Pancreas (tissue), 10 donors: ENCODE measurements at regions not wholly inside any gene's neighbourhood (a gene's known extent, or its start where the extent isn't known, plus 50 kb on each side); places are given as distances from the start of the nearest gene placed in this dataset.

Source experiments
- ATAC-seq, 4 donors: fragments of 200-7000 bp; cut with Tn5 transposase; one replicate each; pipeline versions ENCODE4 v1.8.0 to v1.9.1; 2020; ENCODE audit warnings: mild to moderate bottlenecking in 4 of 4, moderate library complexity in 4 of 4
- DNase-seq, 6 donors: peaks; one replicate each; pipeline ENCODE4 v3.0.0-alpha.2; 2020
- FAIRE-seq: peaks from 2 replicates; lab custom pipeline; 2012; peaks lifted over from hg19 to GRCh38; lab: Jason Lieb, UNC
- H3K27ac ChIP-seq, 4 donors: fragments of 200-600 bp; sonication (generic); 1 replicate in 3 of 4; 2 replicates in 1 of 4; pipeline versions ENCODE4 v1.5.0 to v1.8.0; 2020
- H3K27me3 ChIP-seq, 4 donors: fragments of 200-600 bp; one replicate each; pipeline ENCODE4 v1.8.0; 2021
- H3K36me3 ChIP-seq, 3 donors: fragments of 200-600 bp; sonication (generic) in 1 of 3; one replicate each; pipeline versions ENCODE4 v1.5.0 to v1.8.0; 2020 to 2021
- H3K4me1 ChIP-seq, 3 donors: fragments of 200-600 bp; one replicate each; pipeline ENCODE4 v1.8.0; 2021
- H3K4me3 ChIP-seq, 4 donors: fragments of 200-600 bp; sonication (generic) in 2 of 4; one replicate each; pipeline versions ENCODE4 v1.5.0 to v1.8.0; 2020 to 2021
- H3K9me3 ChIP-seq, 4 donors: fragments of 200-600 bp; one replicate each; pipeline ENCODE4 v1.8.0; 2021
- CTCF ChIP-seq, 4 donors: fragments of 200-600 bp; sonication (generic) in 3 of 4; IDR thresholded peaks; one replicate each; pipeline versions ENCODE4 v1.5.0 to v1.8.0; 2021; ENCODE audit warnings: antibody characterized with exemption in 4 of 4
- WGBS, 2 donors: extraction: QIAGEN DNeasy Blood & Tissue Kit; methylation state at CpG; one replicate each; pipeline ENCODE4 v1.1.7; 2013; 5-methylcytosine and 5-hydroxymethylcytosine counted together
- intact Hi-C, 3 donors: fragments of 100-400 bp; cut with DNase I; formaldehyde crosslinking; loops; one replicate each; pipeline versions ENCODE4 v1.11.1 to v1.14.2; 2022
- donor health status: healthy with polysubstance abuse.
- donor health status: DM: no; HTN: no; CAD: no; lungs with moderate emphysema.
- donor health status: DM: no; HTN: no; CAD: no.
- donor health status: control.
- donor health status: control.
- donor health status: Bipolar disorder and iron deficiency.
- donor health status: DM: yes; HTN: yes; CAD: no.
- donor health status: DM: no; HTN: no; CAD: no.
- donor health status: DM: no; HTN: no; CAD: no.
- donor health status: DM: yes; HTN: yes; CAD: no.

GRCh38 chr3:117200962-117201361 lies 491.4 kb downstream of the TUSC7 start:
- no peak overlapping the region for H3K4me3 ChIP-seq
- intact Hi-C loops, result no loop called here
- H3K27ac ChIP-seq, result no peak overlapping the region
- ATAC-seq (no peak), FAIRE-seq (no peak), DNase-seq (no peak)
- 73 to 84% methylated on average over 2 of the region's 2 CpGs for WGBS, 2 donors
- no peaks in the 10 kb centered on the region for H3K4me1 ChIP-seq
- TF ChIP-seq CTCF (IDR thresholded peaks at IDR 0.05), result no peak
- no peaks in the 10 kb centered on the region for H3K27me3 ChIP-seq
- no peaks in the 10 kb centered on the region for H3K9me3 ChIP-seq
- H3K36me3 ChIP-seq, result no peaks in the 10 kb centered on the region

- TF ChIP-seq CTCF (IDR thresholded peaks at IDR 0.05), result no peak
- no peaks in the 10 kb centered on the region for H3K4me1 ChIP-seq
- intact Hi-C loops, result no loop called here
- FAIRE-seq (no peak), DNase-seq (no peak), ATAC-seq (no peak)
- H3K4me3 ChIP-seq, result no peak overlapping the region
- no peak overlapping the region for H3K27ac ChIP-seq
- H3K36me3 ChIP-seq, result no peaks in the 10 kb centered on the region
- no peaks in the 10 kb centered on the region for H3K9me3 ChIP-seq
- 49 to 51% methylated on average over 5 of the region's 5 CpGs for WGBS, 2 donors
- no peaks in the 10 kb centered on the region for H3K27me3 ChIP-seq
These were observed 492.6 kb downstream of the TUSC7 start for GRCh38 chr3:117201901-117202774.

- no peak for FAIRE-seq
- no peaks in the 10 kb centered on the region for H3K4me1 ChIP-seq
- no peaks in the 10 kb centered on the region for H3K9me3 ChIP-seq
- intact Hi-C loops, result no loop called here
- H3K27me3 ChIP-seq, result no peaks in the 10 kb centered on the region
- WGBS, 2 donors, result 56 to 60% methylated on average over 3 of the region's 3 CpGs
- no peak overlapping the region for H3K4me3 ChIP-seq
- no peak overlapping the region for H3K27ac ChIP-seq
- peak in 1 of 4 donors; percentile 32 for ATAC-seq
- DNase-seq, result no peak
- TF ChIP-seq CTCF (IDR thresholded peaks at IDR 0.05), result no peak
- no peaks in the 10 kb centered on the region for H3K36me3 ChIP-seq
These were observed 507.8 kb downstream of the TUSC7 start for GRCh38 chr3:117217355-117217754.

- ATAC-seq (no peak), FAIRE-seq (no peak), DNase-seq (no peak)
- no peaks in the 10 kb centered on the region for H3K36me3 ChIP-seq
- no peak overlapping the region for H3K4me3 ChIP-seq
- H3K27ac ChIP-seq, result no peak overlapping the region
- no peaks in the 10 kb centered on the region for H3K9me3 ChIP-seq
- H3K27me3 ChIP-seq, result no peaks in the 10 kb centered on the region
- H3K4me1 ChIP-seq, result no peaks in the 10 kb centered on the region
- no peak for TF ChIP-seq CTCF (IDR thresholded peaks at IDR 0.05)
- intact Hi-C loops, result no loop called here
- WGBS, 2 donors, result 77 to 81% methylated on average over 5 of the region's 5 CpGs
These were observed 508.3 kb downstream of the TUSC7 start for GRCh38 chr3:117217760-117218316.

- H3K9me3 ChIP-seq, result no peaks in the 10 kb centered on the region
- DNase-seq (no peak), FAIRE-seq (no peak), ATAC-seq (peak in 2 of 4 donors; percentile 18 to 28)
- intact Hi-C loops, result no loop called here
- H3K4me3 ChIP-seq, result no peak overlapping the region
- no peak for TF ChIP-seq CTCF (IDR thresholded peaks at IDR 0.05)
- no peaks in the 10 kb centered on the region for H3K27me3 ChIP-seq
- H3K27ac ChIP-seq, result no peak overlapping the region
- WGBS, 2 donors, result 14% methylated on average over 3 of the region's 3 CpGs
- no peaks in the 10 kb centered on the region for H3K36me3 ChIP-seq
- no peaks in the 10 kb centered on the region for H3K4me1 ChIP-seq
These were observed 509.1 kb downstream of the TUSC7 start for GRCh38 chr3:117218641-117219048.
